Endothelial cell of umbilical vein (primary cell): ENCODE measurements at regions not wholly inside any gene's neighbourhood (a gene's known extent, or its start where the extent isn't known, plus 50 kb on each side); places are given as distances from the start of the nearest gene placed in this dataset.

Experiments used
- BruUV-seq: library from RNA; stranded (reverse); fragments of 400-500 nt; replicated peaks from 2 replicates; lab custom pipeline; 2021; lab: Mats Ljungman, UMichigan
- CTCF ChIA-PET: fragments of 300-600, 350-600 bp; sonication (Branson Sonifier 250); formaldehyde crosslinking; loops from one replicate; lab custom pipeline; 2021; ENCODE audit warnings: antibody characterized with exemption, inconsistent platforms; lab: Charles Lee
- POLR2A ChIA-PET: fragments of 300-600, 350-600 bp; sonication (Branson Sonifier 250); formaldehyde crosslinking; loops from one replicate; lab custom pipeline; 2021; ENCODE audit warnings: antibody characterized with exemption, inconsistent platforms; lab: Charles Lee
- DNase-seq: peaks from one replicate; pipeline ENCODE4 v3.0.0-alpha.2; 2011; ENCODE audit warnings: low read depth, low spot score
- FAIRE-seq: peaks from 2 replicates; lab custom pipeline; 2011; peaks lifted over from hg19 to GRCh38; lab: Jason Lieb, UNC
- H2AFZ ChIP-seq: 2 replicates; pipeline ENCODE4 v1.6.0; 2012; ENCODE audit warnings: low read depth, low read length, control low read depth, inconsistent platforms
- H3K27ac ChIP-seq: 2 replicates; pipeline ENCODE4 v1.5.1; 2011; ENCODE audit warnings: low read depth, mild to moderate bottlenecking, control low read depth, low read length, moderate library complexity; ENCODE audit not compliant: insufficient read depth
- H3K27me3 ChIP-seq, 2 experiments: 2 replicates each; pipeline versions ENCODE4 v1.6.0 to v1.6.1; 2011; ENCODE audit warnings: low read length in 2 of 2, mixed read lengths in 1 of 2; ENCODE audit not compliant: control insufficient read depth in 2 of 2, insufficient read depth in 2 of 2
- H3K36me3 ChIP-seq, 2 experiments: 2 replicates in 1 of 2; 3 replicates in 1 of 2; pipeline ENCODE4 v1.5.1; 2011; ENCODE audit warnings: low read length in 2 of 2, mild to moderate bottlenecking in 1 of 2, moderate library complexity in 1 of 2; ENCODE audit not compliant: control insufficient read depth in 2 of 2, insufficient read depth in 2 of 2; ENCODE audit errors: extremely low read depth in 1 of 2
- H3K4me1 ChIP-seq: 3 replicates; pipeline ENCODE4 v1.5.1; 2011; ENCODE audit warnings: mild to moderate bottlenecking, low read length; ENCODE audit not compliant: control insufficient read depth, insufficient read depth; ENCODE audit errors: extremely low read depth
- H3K4me2 ChIP-seq: 2 replicates; pipeline ENCODE4 v1.6.1; 2011; ENCODE audit warnings: low read length, control low read depth, mixed read lengths; ENCODE audit not compliant: insufficient read depth
- H3K4me3 ChIP-seq, 3 experiments: fragments of 200-600 bp in 1 of 3; sonication (generic), shearing (Covaris generic) in 1 of 3; replicated peaks in 1 of 3; 2 replicates each; pipeline ENCODE4 v1.5.1; 2011 to 2016; ENCODE audit warnings: control low read depth in 3 of 3, low read length in 3 of 3, mild to moderate bottlenecking in 2 of 3, inconsistent platforms in 1 of 3, low read depth in 1 of 3, moderate library complexity in 1 of 3; ENCODE audit not compliant: insufficient read depth in 1 of 3
- H3K79me2 ChIP-seq: 2 replicates; pipeline ENCODE4 v1.6.0; 2012; ENCODE audit warnings: low read length, inconsistent platforms; ENCODE audit not compliant: control insufficient read depth, insufficient read depth
- H3K9ac ChIP-seq: replicated peaks from 2 replicates; pipeline ENCODE3; 2011; ENCODE audit warnings: low read length, control low read depth; ENCODE audit not compliant: insufficient read depth; ENCODE audit errors: extremely low read depth
- H3K9me1 ChIP-seq: replicated peaks from 3 replicates; pipeline ENCODE4 v1.6.0; 2011; ENCODE audit warnings: mild to moderate bottlenecking, low read length; ENCODE audit not compliant: control insufficient read depth, insufficient read depth; ENCODE audit errors: extremely low read depth
- H3K9me3 ChIP-seq: replicated peaks from 2 replicates; pipeline ENCODE4 v1.5.1; 2012; ENCODE audit warnings: low read length, inconsistent platforms; ENCODE audit not compliant: control insufficient read depth, insufficient read depth
- H4K20me1 ChIP-seq: replicated peaks from 2 replicates; pipeline ENCODE3; 2011; ENCODE audit warnings: mild to moderate bottlenecking, low read length; ENCODE audit not compliant: control insufficient read depth, insufficient read depth; ENCODE audit errors: extremely low read depth
- EZH2 ChIP-seq: IDR thresholded peaks from 2 replicates; pipeline ENCODE4 v1.6.1; 2012; ENCODE audit warnings: borderline replicate concordance, low read depth, mild to moderate bottlenecking, moderate library complexity, low read length, inconsistent platforms; ENCODE audit not compliant: severe bottlenecking
- FOS ChIP-seq: IDR thresholded peaks from 2 replicates; pipeline ENCODE4 v1.6.1; 2011; ENCODE audit warnings: mild to moderate bottlenecking, low read length, moderate library complexity, borderline replicate concordance; ENCODE audit not compliant: insufficient read depth
- GATA2 ChIP-seq: IDR thresholded peaks from 2 replicates; pipeline ENCODE4 v1.7.0; 2011; ENCODE audit warnings: low read depth, mild to moderate bottlenecking, moderate library complexity, mixed read lengths, low read length; ENCODE audit not compliant: insufficient read length, insufficient read depth
- JUN ChIP-seq: IDR thresholded peaks from 2 replicates; pipeline ENCODE4 v1.6.1; 2011; ENCODE audit warnings: borderline replicate concordance, low read depth; ENCODE audit not compliant: insufficient read length, insufficient read depth
- MYC ChIP-seq: IDR thresholded peaks from one replicate; pipeline ENCODE4 v1.6.1; 2011; ENCODE audit warnings: mild to moderate bottlenecking, low read depth, low read length
- POLR2A ChIP-seq: IDR thresholded peaks from 2 replicates; pipeline ENCODE4 v1.6.1; 2012; ENCODE audit warnings: low read depth, mild to moderate bottlenecking, control low read depth, low read length
- POLR2AphosphoS5 ChIP-seq: IDR thresholded peaks from 2 replicates; pipeline ENCODE4 v1.6.1; 2012; ENCODE audit warnings: low read depth, mild to moderate bottlenecking, control low read depth, low read length, moderate library complexity; ENCODE audit not compliant: insufficient read depth
- dilution Hi-C: fragments of 300-500 bp; cut with MboI; formaldehyde crosslinking; loops from one replicate; pipeline ENCODE4 v1.15.0; 2019; ENCODE audit warnings: low sequenced_read_pairs; ENCODE audit not compliant: extremely low pct_ligation_motif_present
- intact Hi-C: fragments of 100-400 bp; cut with micrococcal nuclease; formaldehyde crosslinking; loops from one replicate; pipeline ENCODE4 v1.10.0; 2022
- TF ChIP-seq, protein P1 (sequence below), 2 donors: IDR thresholded peaks; 1 replicate in 1 of 2; 2 replicates in 1 of 2; pipeline ENCODE4 v1.5.1; 2011; ENCODE audit warnings: low read length in 2 of 2, mild to moderate bottlenecking in 2 of 2, moderate library complexity in 2 of 2, control low read depth in 1 of 2, inconsistent platforms in 1 of 2, low read depth in 1 of 2; ENCODE audit not compliant: insufficient read depth in 1 of 2; ENCODE audit errors: extremely low read depth in 1 of 2
- TF ChIP-seq, protein P2 (sequence below): IDR thresholded peaks from 2 replicates; pipeline ENCODE4 v1.6.1; 2011; ENCODE audit not compliant: insufficient read depth, insufficient read length

DNA sequence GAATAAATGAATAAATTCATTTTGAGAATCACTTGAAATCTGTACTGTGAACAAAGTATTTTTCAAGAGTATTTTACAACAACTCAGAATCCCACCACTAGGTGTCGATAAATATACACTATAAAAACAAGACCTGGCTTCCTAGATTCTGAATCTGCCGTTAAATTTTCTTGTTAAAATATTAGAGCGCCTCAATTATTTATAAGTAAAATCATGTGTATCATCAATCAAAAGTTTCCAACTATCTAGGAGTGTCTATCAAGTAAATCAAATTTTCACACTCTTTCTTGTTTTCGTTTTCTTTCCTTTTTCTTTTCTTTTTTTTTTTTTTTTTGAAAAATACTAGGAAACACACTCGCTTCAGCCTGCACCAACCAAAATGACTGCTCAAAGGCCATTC, 179.2 kb upstream of the DCN start:
- no peaks in the 10 kb centered on the region for H3K9me1 ChIP-seq
- no peak overlapping the region for H3K4me2 ChIP-seq
- POLR2A ChIA-PET, result no interaction called here
- no peak overlapping the region for H3K4me3 ChIP-seq
- BruUV-seq, result no TSS peak
- DNase-seq (peak; percentile 68), FAIRE-seq (peak; percentile 76)
- H3K79me2 ChIP-seq, result no peaks in the 10 kb centered on the region
- CTCF ChIA-PET, result interaction anchor here (0.7 to 1.8 kb wide), 7 partner anchors 26 to 1289 kb away, joined by 3 to 12 read pairs (median 4); no protein-coding TSS in a partner anchor
- no peaks in the 10 kb centered on the region for H3K27me3 ChIP-seq
- TF ChIP-seq, protein P1, sequence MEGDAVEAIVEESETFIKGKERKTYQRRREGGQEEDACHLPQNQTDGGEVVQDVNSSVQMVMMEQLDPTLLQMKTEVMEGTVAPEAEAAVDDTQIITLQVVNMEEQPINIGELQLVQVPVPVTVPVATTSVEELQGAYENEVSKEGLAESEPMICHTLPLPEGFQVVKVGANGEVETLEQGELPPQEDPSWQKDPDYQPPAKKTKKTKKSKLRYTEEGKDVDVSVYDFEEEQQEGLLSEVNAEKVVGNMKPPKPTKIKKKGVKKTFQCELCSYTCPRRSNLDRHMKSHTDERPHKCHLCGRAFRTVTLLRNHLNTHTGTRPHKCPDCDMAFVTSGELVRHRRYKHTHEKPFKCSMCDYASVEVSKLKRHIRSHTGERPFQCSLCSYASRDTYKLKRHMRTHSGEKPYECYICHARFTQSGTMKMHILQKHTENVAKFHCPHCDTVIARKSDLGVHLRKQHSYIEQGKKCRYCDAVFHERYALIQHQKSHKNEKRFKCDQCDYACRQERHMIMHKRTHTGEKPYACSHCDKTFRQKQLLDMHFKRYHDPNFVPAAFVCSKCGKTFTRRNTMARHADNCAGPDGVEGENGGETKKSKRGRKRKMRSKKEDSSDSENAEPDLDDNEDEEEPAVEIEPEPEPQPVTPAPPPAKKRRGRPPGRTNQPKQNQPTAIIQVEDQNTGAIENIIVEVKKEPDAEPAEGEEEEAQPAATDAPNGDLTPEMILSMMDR (IDR thresholded peaks at IDR 0.05; ENCODE audit: extremely low read depth in 1 of 2, insufficient read depth in 1 of 2, low read depth in 1 of 2, low read length in 2 of 2), result peak; percentile 33 to 39
- no peak for TF ChIP-seq POLR2A
- H4K20me1 ChIP-seq, result no peaks in the 10 kb centered on the region
- H3K9me3 ChIP-seq, result no peaks in the 10 kb centered on the region
- H3K9ac ChIP-seq, result no peak overlapping the region
- no peaks in the 10 kb centered on the region for H3K4me1 ChIP-seq
- H3K36me3 ChIP-seq, result no peaks in the 10 kb centered on the region
- intact Hi-C loops, result loop anchor here (1.0 to 5.0 kb wide), 3 partner anchors 1045 to 1288 kb away; no protein-coding TSS in a partner anchor
- no peak overlapping the region for H3K27ac ChIP-seq
- dilution Hi-C loops, result no loop called here
- no peak overlapping the region for H2AFZ ChIP-seq

GRCh38 chr12:91357381-91357780, 174.8 kb upstream of the DCN start:
- Histone ChIP-seq H3K4me3 (no peak overlapping the region), H3K36me3 (no peaks in the 10 kb centered on the region), H3K27ac (no peak overlapping the region), H3K9me3 (no peaks in the 10 kb centered on the region), H4K20me1 (no peaks in the 10 kb centered on the region), H3K9me1 (no peaks in the 10 kb centered on the region), H3K4me1 (peaks cover 4% of the 10 kb centered on the region), H3K4me2 (no peak overlapping the region), H3K27me3 (no peaks in the 10 kb centered on the region), H3K9ac (no peak overlapping the region), H2AFZ (no peak overlapping the region), H3K79me2 (no peaks in the 10 kb centered on the region)
- POLR2A ChIA-PET, result no interaction called here
- BruUV-seq, result no TSS peak
- CTCF ChIA-PET, result interaction anchor here (4.5 to 5.6 kb wide), 2 partner anchors 398 to 412 kb away, joined by 40 to 94 read pairs; no protein-coding TSS in a partner anchor
- no peak for FAIRE-seq
- DNase-seq, result peak; percentile 39
- intact Hi-C loops, result no loop called here
- TF ChIP-seq EZH2 (no peak), POLR2A (no peak), JUN (no peak), FOS (no peak), POLR2AphosphoS5 (no peak), MYC (no peak), GATA2 (no peak)
- TF ChIP-seq, protein P1 (IDR thresholded peaks at IDR 0.05; ENCODE audit: extremely low read depth in 1 of 2, insufficient read depth in 1 of 2, low read depth in 1 of 2, low read length in 2 of 2), result no peak
- TF ChIP-seq, protein P2, sequence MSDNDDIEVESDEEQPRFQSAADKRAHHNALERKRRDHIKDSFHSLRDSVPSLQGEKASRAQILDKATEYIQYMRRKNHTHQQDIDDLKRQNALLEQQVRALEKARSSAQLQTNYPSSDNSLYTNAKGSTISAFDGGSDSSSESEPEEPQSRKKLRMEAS, result no peak
- dilution Hi-C loops, result no loop called here
